ENCODE measurements at regions not wholly inside any gene's neighbourhood (a gene's known extent, or its start where the extent isn't known, plus 50 kb on each side); places are given as distances from the start of the nearest gene placed in this dataset.

- Histone ChIP-seq H3K4me2 (ENCODE audit: insufficient read depth, low read length) (no peak overlapping the region), H3K9me1 (replicated peaks; ENCODE audit: control insufficient read depth, extremely low read depth, insufficient read depth, low read length) (no peaks in the 10 kb centered on the region), H3K36me3 (ENCODE audit: control insufficient read depth in 2 of 2, extremely low read depth in 1 of 2, insufficient read depth in 2 of 2, low read length in 2 of 2) (no peaks in the 10 kb centered on the region), H3K9ac (replicated peaks; ENCODE audit: extremely low read depth, insufficient read depth, low read length) (no peak overlapping the region), H2AFZ (ENCODE audit: low read depth, low read length) (no peak overlapping the region), H3K4me3 (replicated peaks in 1 of 3; ENCODE audit: insufficient read depth in 1 of 3, low read depth in 1 of 3, low read length in 3 of 3) (no peak overlapping the region), H3K9me3 (replicated peaks; ENCODE audit: control insufficient read depth, insufficient read depth, low read length) (no peaks in the 10 kb centered on the region), H3K27me3 (ENCODE audit: control insufficient read depth in 2 of 2, insufficient read depth in 2 of 2, low read length in 2 of 2) (no peaks in the 10 kb centered on the region), H3K27ac (ENCODE audit: insufficient read depth, low read depth, low read length) (no peak overlapping the region), H4K20me1 (replicated peaks; ENCODE audit: control insufficient read depth, extremely low read depth, insufficient read depth, low read length) (no peaks in the 10 kb centered on the region), H3K79me2 (ENCODE audit: control insufficient read depth, insufficient read depth, low read length) (no peaks in the 10 kb centered on the region), H3K4me1 (ENCODE audit: control insufficient read depth, extremely low read depth, insufficient read depth, low read length) (no peaks in the 10 kb centered on the region)
- no peak for TF ChIP-seq JUN (IDR thresholded peaks at IDR 0.05; ENCODE audit: borderline replicate concordance, insufficient read depth, insufficient read length, low read depth)
- intact Hi-C loops (cut with micrococcal nuclease) = no loop called here
- no peak for FAIRE-seq
- DNase-seq (ENCODE audit: low read depth, low spot score) = no peak
- no TSS peak for BruUV-seq (replicated peaks)
- dilution Hi-C loops (cut with MboI; ENCODE audit: extremely low pct_ligation_motif_present, low sequenced_read_pairs) = no loop called here
- ChIA-PET POLR2A (no interaction called here), CTCF (no interaction called here)
Measured at GRCh38 chrX:4642114-4642513, 928.7 kb upstream of the PRKX start.

GRCh38 chrX:4638036-4638435, 924.6 kb upstream of the PRKX start:
- no peaks in the 10 kb centered on the region for H3K9me3 ChIP-seq (replicated peaks; ENCODE audit: control insufficient read depth, insufficient read depth, low read length)
- no peak for FAIRE-seq
- ChIA-PET CTCF (no interaction called here), POLR2A (no interaction called here)
- intact Hi-C loops (cut with micrococcal nuclease) (no loop called here), dilution Hi-C loops (cut with MboI; ENCODE audit: extremely low pct_ligation_motif_present, low sequenced_read_pairs) (no loop called here)
- no peak overlapping the region for H3K9ac ChIP-seq (replicated peaks; ENCODE audit: extremely low read depth, insufficient read depth, low read length)
- H2AFZ ChIP-seq (ENCODE audit: low read depth, low read length) = no peak overlapping the region
- no peaks in the 10 kb centered on the region for H3K36me3 ChIP-seq (ENCODE audit: control insufficient read depth in 2 of 2, extremely low read depth in 1 of 2, insufficient read depth in 2 of 2, low read length in 2 of 2)
- no peak overlapping the region for H3K27ac ChIP-seq (ENCODE audit: insufficient read depth, low read depth, low read length)
- H3K79me2 ChIP-seq (ENCODE audit: control insufficient read depth, insufficient read depth, low read length) = no peaks in the 10 kb centered on the region
- no peak overlapping the region for H3K4me3 ChIP-seq (replicated peaks in 1 of 3; ENCODE audit: insufficient read depth in 1 of 3, low read depth in 1 of 3, low read length in 3 of 3)
- TF ChIP-seq EZH2 (IDR thresholded peaks at IDR 0.05; ENCODE audit: borderline replicate concordance, low read depth, low read length, severe bottlenecking) = no peak
- TF ChIP-seq JUN (IDR thresholded peaks at IDR 0.05; ENCODE audit: borderline replicate concordance, insufficient read depth, insufficient read length, low read depth) = no peak
- TF ChIP-seq CTCF (IDR thresholded peaks at IDR 0.05; ENCODE audit: extremely low read depth in 1 of 2, insufficient read depth in 1 of 2, low read depth in 1 of 2, low read length in 2 of 2) = no peak
- no peak for TF ChIP-seq MYC (IDR thresholded peaks at IDR 0.05; ENCODE audit: low read depth, low read length)
- TF ChIP-seq FOS (IDR thresholded peaks at IDR 0.05; ENCODE audit: borderline replicate concordance, insufficient read depth, low read length) = no peak
- TF ChIP-seq GATA2 (IDR thresholded peaks at IDR 0.05; ENCODE audit: insufficient read depth, insufficient read length, low read depth, low read length) = no peak
- no peaks in the 10 kb centered on the region for H3K27me3 ChIP-seq (ENCODE audit: control insufficient read depth in 2 of 2, insufficient read depth in 2 of 2, low read length in 2 of 2)
- H4K20me1 ChIP-seq (replicated peaks; ENCODE audit: control insufficient read depth, extremely low read depth, insufficient read depth, low read length) = no peaks in the 10 kb centered on the region
- no peak overlapping the region for H3K4me2 ChIP-seq (ENCODE audit: insufficient read depth, low read length)
- H3K9me1 ChIP-seq (replicated peaks; ENCODE audit: control insufficient read depth, extremely low read depth, insufficient read depth, low read length) = no peaks in the 10 kb centered on the region
- no peak for DNase-seq (ENCODE audit: low read depth, low spot score)
- no TSS peak for BruUV-seq (replicated peaks)
- H3K4me1 ChIP-seq (ENCODE audit: control insufficient read depth, extremely low read depth, insufficient read depth, low read length) = no peaks in the 10 kb centered on the region
